ENCODE measurements at regions not wholly inside any gene's neighbourhood (a gene's known extent, or its start where the extent isn't known, plus 50 kb on each side); places are given as distances from the start of the nearest gene placed in this dataset.

- Histone ChIP-seq H3K4me3 (ENCODE audit: control insufficient read depth in 2 of 3, extremely low read depth in 1 of 3, insufficient read depth in 2 of 3, low read depth in 1 of 3, low read length in 3 of 3) (no peak overlapping the region), H3K27ac (ENCODE audit: control insufficient read depth, insufficient read depth, low read length) (no peak overlapping the region), H4K20me1 (ENCODE audit: control insufficient read depth, extremely low read depth, insufficient read depth, low read length) (no peaks in the 10 kb centered on the region), H3K36me3 (ENCODE audit: control insufficient read depth in 2 of 2, extremely low read depth in 1 of 2, insufficient read depth in 2 of 2, low read length in 2 of 2) (no peaks in the 10 kb centered on the region), H3K4me2 (ENCODE audit: control insufficient read depth, extremely low read depth, insufficient read depth, low read depth, low read length) (no peak overlapping the region), H3K79me2 (ENCODE audit: control insufficient read depth, insufficient read depth, low read length) (no peaks in the 10 kb centered on the region), H3K9me3 (ENCODE audit: control insufficient read depth, low read depth, low read length) (no peaks in the 10 kb centered on the region), H3K4me1 (ENCODE audit: control insufficient read depth, extremely low read depth, insufficient read depth, low read length) (no peaks in the 10 kb centered on the region), H2AFZ (ENCODE audit: control insufficient read depth, low read length) (no peak overlapping the region), H3K27me3 (ENCODE audit: control insufficient read depth, extremely low read depth, insufficient read depth, low read length) (no peaks in the 10 kb centered on the region), H3K9me1 (ENCODE audit: control insufficient read depth, extremely low read depth, insufficient read depth, low read length) (no peaks in the 10 kb centered on the region), H3K9ac (ENCODE audit: control insufficient read depth, extremely low read depth, insufficient read depth, low read length) (no peak overlapping the region)
- FAIRE-seq (no peak), DNase-seq (ENCODE audit: low read depth, low spot score) (no peak)
- TF ChIP-seq EZH2 (IDR thresholded peaks at IDR 0.05; ENCODE audit: low read length): no peak
- dilution Hi-C loops (cut with MboI; ENCODE audit: extremely low pct_ligation_motif_present, low sequenced_read_pairs): no loop called here
These were observed 233.0 kb upstream of the SLC7A11 start for GRCh38 chr4:138475116-138475515.

- FAIRE-seq: no peak
- dilution Hi-C loops (cut with MboI; ENCODE audit: extremely low pct_ligation_motif_present, low sequenced_read_pairs): no loop called here
These were observed 231.2 kb upstream of the SLC7A11 start for GRCh38 chr4:138473339-138473738.

More at GRCh38 chr4:138473339-138473738, 231.2 kb upstream of the SLC7A11 start:
- Histone ChIP-seq H3K9me3 (ENCODE audit: control insufficient read depth, low read depth, low read length) (no peaks in the 10 kb centered on the region), H3K27ac (ENCODE audit: control insufficient read depth, insufficient read depth, low read length) (no peak overlapping the region), H3K27me3 (ENCODE audit: control insufficient read depth, extremely low read depth, insufficient read depth, low read length) (no peaks in the 10 kb centered on the region), H4K20me1 (ENCODE audit: control insufficient read depth, extremely low read depth, insufficient read depth, low read length) (no peaks in the 10 kb centered on the region), H3K4me3 (ENCODE audit: control insufficient read depth in 2 of 3, extremely low read depth in 1 of 3, insufficient read depth in 2 of 3, low read depth in 1 of 3, low read length in 3 of 3) (no peak overlapping the region), H3K36me3 (ENCODE audit: control insufficient read depth in 2 of 2, extremely low read depth in 1 of 2, insufficient read depth in 2 of 2, low read length in 2 of 2) (no peaks in the 10 kb centered on the region), H3K79me2 (ENCODE audit: control insufficient read depth, insufficient read depth, low read length) (no peaks in the 10 kb centered on the region), H2AFZ (ENCODE audit: control insufficient read depth, low read length) (no peak overlapping the region), H3K9me1 (ENCODE audit: control insufficient read depth, extremely low read depth, insufficient read depth, low read length) (no peaks in the 10 kb centered on the region), H3K4me2 (ENCODE audit: control insufficient read depth, extremely low read depth, insufficient read depth, low read depth, low read length) (no peak overlapping the region), H3K9ac (ENCODE audit: control insufficient read depth, extremely low read depth, insufficient read depth, low read length) (no peak overlapping the region), H3K4me1 (ENCODE audit: control insufficient read depth, extremely low read depth, insufficient read depth, low read length) (no peaks in the 10 kb centered on the region)
- TF ChIP-seq CTCF (optimal IDR thresholded peaks at IDR 0.05 in 1 of 3, IDR thresholded peaks at IDR 0.05 in 1 of 3, conservative IDR thresholded peaks at IDR 0.05 in 1 of 3; ENCODE audit: extremely low read depth in 1 of 3, insufficient read depth in 2 of 3, low read length in 3 of 3) (no peak), EZH2 (IDR thresholded peaks at IDR 0.05; ENCODE audit: low read length) (no peak)
- no peak for DNase-seq (ENCODE audit: low read depth, low spot score)
